Inferior parietal cortex (tissue), 1 donor: ENCODE measurements at regions not wholly inside any gene's neighbourhood (a gene's known extent, or its start where the extent isn't known, plus 50 kb on each side); places are given as distances from the start of the nearest gene placed in this dataset.
"Not testable (repeated sequence)": the region's sequence is repeated elsewhere in the genome, so short reads cannot be mapped to it uniquely, and the experiment has no call there.

Experiments used
- DNase-seq: peaks from one replicate; pipeline ENCODE4 v3.0.0-alpha.2; 2016; ENCODE audit errors: extremely low spot score

DNA sequence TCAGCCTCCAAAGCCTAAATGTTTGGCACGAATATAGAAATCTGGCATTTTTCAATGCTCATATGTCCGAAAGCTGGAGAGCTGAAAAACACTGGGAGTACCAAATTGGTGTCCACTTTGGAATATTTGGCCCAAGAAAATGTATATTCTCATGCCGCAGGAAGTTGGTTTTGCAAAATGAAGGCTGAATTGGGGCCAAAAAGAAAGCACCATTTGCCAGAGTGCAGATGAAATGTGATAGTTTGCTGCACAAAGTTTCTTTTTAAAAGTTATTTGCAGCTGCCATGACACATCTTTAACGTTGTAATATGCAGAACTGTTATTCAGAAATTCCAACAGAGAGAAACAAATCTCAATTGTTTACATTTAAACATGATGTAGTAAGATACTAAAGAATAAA is 124.2 kb upstream of the LYPLAL1 start:
- DNase-seq: no peak

DNA sequence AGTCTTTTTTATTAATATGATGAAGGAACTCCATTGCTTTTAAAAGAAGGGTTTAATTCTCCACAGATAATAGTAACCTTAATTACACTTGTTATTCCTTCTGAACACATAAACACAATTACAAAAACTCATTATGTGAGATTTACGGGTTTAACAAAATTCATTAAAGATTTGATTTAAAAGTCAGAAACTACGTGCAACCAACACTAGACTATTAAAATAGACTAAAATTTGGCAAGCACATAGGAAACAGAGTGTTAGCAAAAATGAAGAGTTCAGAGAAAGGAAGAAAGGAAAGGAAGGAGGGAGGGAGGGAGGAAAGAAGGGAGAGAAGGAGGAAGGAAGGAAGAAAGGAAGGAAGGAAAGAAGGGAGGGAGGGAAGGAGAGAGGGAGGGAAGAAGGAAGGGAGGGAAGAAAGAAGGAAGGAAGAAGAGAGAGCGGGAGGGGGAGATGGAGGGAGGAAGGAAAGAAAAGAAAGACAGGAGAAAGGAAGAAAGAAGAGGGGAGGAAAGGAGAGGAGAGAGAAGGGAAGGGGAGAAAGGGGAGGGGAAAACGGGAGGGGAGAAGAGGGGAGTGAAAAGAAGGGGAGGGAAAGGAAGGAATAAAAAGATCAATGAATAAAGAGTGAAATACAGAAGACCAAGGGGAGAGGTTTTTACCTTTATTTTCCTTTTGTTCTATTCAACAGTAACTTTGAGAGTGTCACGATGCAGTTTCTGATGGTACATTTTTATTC is 123.4 kb upstream of the LYPLAL1 start:
- no peak for DNase-seq

- no peak for DNase-seq
Measured at GRCh38 chr1:219050822-219051125, 122.9 kb upstream of the LYPLAL1 start.

- no peak for DNase-seq
Measured at GRCh38 chr1:219051547-219051946, 122.1 kb upstream of the LYPLAL1 start.

DNA sequence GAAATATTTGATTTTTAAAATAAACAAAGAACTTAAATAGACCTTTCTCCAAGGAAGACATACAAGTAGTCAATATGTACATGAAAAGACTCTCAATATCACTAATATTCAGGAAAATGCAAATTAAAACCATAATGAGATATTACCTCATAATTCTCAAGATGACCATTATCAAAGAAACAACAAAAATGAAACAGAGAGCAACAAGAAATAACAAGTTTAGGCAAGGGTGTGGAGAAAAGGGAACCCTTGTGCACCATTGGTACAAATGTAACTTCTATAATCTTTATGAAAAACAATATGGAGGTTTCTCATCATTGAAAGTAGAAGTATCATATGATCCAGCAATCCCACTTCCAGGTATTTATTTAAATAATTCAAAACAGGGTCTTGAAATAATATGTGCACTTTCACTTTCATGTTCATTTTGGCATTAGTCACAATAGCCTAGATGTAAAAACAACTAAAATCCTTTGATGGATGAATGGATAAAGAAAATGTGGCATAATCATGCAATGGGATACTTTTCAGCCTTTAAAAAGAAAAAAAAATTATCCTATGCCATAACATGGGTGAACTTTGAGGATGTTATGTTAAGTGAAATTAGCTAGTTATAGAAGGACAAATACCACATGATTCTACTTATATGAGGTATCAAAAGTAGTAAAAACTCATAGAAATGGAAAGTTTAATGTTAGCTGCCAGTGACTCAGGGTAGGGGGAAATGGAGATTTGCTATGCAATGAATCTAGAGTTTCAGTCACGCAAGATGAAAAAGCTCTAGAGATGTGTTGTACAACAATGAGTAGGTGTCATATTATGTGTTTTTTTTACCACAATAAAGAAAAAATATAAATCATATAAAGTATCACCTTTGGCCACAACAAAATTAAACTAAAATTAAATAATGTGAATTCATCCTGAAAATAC is 114.5 kb upstream of the LYPLAL1 start:
- DNase-seq: no peak

DNA sequence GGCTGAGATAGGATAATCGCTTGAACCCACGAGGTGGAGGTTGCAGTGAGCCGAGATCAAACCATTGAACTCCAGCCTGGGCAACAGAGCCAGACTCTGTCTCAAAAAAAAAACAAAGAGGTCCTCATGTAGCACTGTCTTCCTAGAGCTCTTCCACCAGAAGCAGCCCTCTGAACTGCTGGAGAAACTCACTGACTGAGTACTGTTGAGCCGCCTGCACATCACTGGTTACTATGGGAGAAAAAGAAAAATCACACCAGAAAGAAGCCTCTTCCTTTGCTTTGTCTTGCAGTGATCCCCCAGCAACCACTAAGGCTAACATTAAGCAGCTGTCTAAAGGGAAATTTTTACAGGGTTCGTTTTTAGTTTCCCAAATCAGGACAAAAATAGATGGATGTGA is 112.9 kb upstream of the LYPLAL1 start:
- DNase-seq: no peak

DNA sequence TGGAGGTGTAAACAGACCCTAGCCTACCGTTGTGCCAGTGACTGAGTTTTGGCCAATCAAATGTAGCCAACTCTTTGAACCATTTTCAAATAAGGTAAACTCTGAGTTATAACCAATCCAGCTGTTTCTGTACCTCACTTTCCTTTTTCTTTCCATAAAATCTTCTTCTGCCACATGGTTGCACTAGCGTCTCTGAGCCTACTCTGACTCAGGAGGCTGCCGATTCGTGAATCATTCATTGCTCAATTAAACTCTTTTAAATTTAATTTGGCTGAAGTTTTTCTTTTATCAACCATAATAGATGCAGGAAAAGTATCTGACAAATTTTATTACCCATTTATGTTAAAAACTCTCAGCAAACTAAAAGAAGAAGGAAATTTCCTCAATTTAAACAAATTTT is 111.5 kb upstream of the LYPLAL1 start:
- DNase-seq: no peak

GRCh38 chr1:219066098-219066497 is 107.6 kb upstream of the LYPLAL1 start:
- no peak for DNase-seq

- no peak for DNase-seq
Measured at GRCh38 chr1:219066631-219067349, 106.9 kb upstream of the LYPLAL1 start.

GRCh38 chr1:219067350-219067712 is 106.3 kb upstream of the LYPLAL1 start:
- DNase-seq: no peak

- DNase-seq: not testable (repeated sequence)
Measured at GRCh38 chr1:219070395-219070794, 103.3 kb upstream of the LYPLAL1 start.

GRCh38 chr1:219071209-219071608 is 102.5 kb upstream of the LYPLAL1 start:
- no peak for DNase-seq

DNA sequence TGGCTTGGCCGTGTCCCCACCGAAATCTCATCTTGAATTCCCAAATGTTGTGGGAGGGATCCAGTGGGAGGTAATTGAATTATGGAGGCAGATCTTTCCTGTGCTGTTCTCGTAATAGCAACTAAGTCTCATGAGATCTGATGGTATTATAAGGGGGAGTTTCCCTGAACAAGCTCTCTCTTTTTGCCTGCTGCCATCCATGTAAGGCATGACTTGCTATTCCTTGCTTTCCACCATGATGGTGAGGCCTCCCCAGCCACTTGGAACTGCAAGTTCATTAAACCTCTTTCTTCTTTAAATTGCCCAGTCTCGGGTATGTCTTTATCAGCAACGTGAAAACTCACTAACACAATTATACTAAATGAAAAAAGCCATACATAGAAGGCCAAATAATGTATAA is 101.3 kb upstream of the LYPLAL1 start:
- no peak for DNase-seq

DNA sequence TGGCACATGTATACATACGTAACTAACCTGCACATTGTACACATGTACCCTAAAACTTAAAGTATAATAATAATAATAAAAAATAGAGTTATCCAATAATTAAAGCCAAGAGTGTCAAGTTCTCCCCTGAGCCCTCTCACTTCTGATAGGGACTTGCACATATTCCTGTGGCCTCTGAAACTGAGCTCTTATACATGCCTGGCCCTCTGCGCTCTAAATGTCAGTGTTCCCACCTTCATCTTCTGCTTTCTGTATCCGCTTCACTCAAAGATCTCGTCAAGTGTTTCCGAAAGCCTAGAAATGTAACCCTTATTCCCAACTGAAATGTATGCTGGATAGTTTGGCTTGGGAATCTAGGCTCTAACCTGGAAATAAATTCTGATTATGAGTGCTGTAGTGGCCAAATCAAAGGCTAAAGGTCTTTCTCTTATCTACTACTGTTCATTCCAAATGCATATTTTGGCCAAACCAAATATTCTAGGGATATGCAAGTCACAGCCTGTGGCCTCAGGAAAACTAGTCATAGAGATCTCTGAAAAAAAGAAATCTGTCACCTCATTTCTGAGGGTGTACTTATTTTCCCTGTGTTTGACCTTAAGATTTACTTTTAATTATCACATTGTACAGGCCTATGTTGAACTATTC is 99.5 kb upstream of the LYPLAL1 start:
- DNase-seq: no peak

DNA sequence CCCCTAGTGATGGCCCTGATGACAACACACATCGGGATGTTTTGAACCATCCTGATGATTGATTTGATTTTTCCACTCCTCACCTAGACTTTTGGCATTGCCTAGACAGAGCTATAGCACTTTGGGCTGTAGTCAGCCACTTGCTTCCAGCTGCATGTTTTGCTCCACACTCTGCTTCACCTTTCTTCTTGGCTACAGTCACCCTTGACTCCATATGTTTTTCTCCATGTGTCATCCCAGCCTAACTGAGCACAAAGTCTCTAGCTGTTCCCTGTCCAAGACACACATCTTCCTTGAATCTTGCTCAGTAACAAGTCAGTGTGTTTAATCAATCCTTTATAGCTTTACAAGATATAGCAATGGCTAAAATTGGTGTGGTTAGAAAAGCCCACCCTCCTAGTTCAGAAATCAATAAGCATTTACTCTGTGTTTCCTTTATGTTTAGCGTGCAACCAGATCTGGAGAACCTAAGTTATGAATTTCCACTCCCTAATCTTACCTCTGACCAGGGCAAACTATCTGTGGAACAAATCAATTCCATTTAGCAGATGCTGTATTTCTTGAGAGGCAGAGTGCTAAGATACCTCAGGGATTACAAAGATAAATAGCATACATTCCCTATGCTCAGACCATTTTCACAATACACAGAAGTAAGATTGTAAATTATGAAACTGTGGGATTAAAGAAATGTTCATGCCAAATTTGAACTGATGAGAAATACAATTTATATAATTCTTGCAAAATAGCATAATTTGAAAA is 98.4 kb upstream of the LYPLAL1 start:
- no peak for DNase-seq

DNA sequence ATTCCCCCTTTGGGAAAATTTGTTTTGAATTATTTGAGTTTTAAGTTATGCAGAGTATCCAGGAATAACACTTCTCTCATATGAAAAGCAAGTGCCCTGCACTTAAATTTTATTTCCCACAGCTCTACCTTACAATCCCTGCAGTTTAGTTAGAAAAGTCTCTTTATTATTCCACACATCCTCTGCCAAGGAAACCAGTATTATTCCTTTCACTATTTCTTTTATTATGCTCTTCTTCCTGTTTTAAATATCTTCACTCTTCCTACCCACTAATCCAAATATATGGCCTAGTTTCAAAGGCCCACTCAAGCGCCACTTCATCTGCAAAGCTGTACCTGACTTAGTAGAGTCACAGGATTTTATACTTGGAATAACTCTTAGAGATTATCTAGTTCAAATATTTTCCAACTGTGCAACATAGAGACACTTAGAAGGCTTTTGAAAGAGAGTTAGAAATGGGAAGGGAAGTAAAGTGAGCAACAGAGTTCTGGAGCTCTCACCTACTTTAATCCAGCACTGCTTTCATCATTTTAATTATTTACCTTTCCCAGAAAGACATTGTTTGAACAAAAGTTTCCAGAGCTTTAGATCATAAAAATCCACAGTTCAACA is 97.2 kb upstream of the LYPLAL1 start:
- no peak for DNase-seq

GRCh38 chr1:219077767-219078166 is 95.9 kb upstream of the LYPLAL1 start:
- DNase-seq: not testable (repeated sequence)

DNA sequence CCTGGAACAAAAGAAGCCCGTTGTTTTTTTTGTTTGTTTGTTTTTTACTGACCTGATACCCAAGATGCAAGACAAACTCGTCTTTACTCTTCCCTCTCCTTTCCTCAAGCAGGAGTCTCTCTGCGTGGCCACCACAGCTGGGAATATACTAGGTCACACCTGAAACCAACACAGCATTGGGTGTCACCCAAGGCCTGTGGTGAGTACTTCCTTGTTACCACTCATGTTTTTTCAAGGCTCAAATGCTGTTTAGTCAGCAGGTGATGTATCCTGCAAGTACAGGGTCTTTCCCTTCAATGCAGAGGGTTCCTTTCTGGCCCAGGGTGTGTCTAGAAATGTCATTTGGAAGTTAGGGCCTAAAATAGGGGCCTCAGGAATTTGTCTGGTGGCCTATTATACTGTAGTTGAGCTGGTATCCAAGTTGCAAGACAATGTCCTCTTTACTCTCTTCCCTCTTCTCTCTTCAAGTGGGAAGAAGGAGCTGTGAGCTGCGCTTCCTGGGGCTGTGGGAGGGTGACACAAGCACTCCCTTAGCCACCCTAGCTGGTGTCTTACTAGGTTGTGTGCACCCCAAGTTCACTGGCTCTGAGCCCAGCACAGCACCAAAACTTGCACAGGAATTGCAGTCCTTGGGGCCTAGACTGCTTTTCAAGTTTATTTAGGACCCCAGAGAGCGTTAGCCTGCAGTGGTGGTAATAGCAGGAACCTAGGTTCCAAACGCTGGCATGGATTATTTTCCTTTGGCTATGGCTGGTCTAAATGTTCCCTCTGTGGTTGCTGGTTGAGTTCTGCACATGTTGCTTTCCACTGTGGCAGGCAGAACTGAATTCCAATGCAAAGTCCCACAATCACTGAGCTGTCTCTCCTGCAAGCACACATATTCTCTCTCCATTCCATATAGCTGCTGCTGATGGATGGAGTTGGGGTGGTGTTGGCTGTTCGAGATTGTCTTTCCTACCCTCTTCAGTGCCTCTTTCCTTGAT is 91.4 kb upstream of the LYPLAL1 start:
- DNase-seq: no peak

DNA sequence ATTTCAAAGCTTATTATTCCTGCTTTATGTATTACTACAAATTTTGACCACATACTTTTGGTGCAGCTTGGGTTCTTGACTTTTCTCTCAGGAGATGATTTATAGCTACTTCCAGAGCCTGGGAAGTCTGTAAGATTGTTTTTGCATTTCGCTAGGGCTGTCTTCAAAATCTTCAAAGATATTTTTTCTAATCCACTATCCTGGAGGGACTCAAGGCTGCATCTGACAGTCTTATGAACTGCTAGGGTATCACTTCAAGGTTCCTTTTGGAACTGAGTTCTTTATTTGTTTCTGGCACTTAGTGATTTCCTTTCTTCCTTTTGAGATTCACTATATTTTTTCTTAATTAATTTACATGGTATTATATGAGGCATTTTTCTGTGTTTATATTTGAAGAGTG is 90.0 kb upstream of the LYPLAL1 start:
- DNase-seq: no peak

- DNase-seq: no peak
Measured at GRCh38 chr1:219085082-219085481, 88.6 kb upstream of the LYPLAL1 start.
